Glomerular endothelial cell (primary cell): ENCODE measurements at regions not wholly inside any gene's neighbourhood (a gene's known extent, or its start where the extent isn't known, plus 50 kb on each side); places are given as distances from the start of the nearest gene placed in this dataset.

Experiments
- DNase-seq: peaks from one replicate; pipeline ENCODE4 v3.0.0-alpha.2; 2011; ENCODE audit warnings: low read depth, low spot score; ENCODE audit errors: extremely low read depth

DNA sequence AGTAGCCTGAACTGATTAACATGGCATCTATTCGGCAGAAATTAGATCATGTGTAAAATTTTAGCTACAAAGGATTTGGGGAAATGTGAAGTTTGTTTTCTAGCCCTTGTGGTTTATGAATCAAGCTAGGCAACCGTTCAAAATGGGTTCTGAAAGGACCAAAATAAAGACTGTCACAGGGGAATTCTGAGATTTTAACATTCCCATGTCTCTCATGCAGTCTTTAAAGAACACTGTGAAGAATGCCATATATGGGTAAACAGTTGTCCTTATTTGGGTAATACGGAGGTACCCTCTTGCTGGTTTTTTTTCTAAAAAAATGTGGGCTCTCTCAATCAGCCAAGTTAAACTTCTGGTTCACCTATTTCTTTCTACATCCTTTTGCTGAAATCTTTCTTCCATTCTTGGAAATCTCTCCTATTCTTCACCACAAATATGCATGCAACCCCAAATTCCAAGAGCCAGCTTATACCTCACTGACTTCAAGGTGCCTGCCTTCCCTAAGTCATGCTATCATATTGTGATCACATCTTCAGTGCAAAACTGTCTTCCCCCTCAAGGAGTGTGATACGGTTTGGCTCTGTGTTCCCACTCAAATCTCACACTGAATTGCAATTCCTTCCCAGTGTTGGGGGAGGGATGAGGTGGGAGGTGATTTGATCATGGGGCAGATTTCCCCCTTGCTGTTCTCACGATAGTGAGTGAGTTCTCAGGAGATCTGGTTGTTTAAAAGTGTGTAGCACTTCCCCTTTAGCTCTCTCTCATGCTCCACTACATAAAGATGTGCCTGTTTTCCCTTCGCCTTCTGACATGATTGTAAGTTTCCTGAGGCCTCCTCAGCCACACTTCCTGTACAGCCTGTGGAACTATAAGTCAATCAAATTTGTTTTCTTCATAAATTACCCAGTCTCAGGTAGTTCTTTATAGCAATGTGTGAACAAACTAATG lies 308.7 kb downstream of the TTLL7 start:
- DNase-seq: no peak

- DNase-seq: no peak
These were observed 316.8 kb downstream of the TTLL7 start for GRCh38 chr1:83682132-83682531.

GRCh38 chr1:83676106-83676505 lies 322.8 kb downstream of the TTLL7 start:
- no peak for DNase-seq

GRCh38 chr1:83673312-83673711 lies 325.6 kb downstream of the TTLL7 start:
- no peak for DNase-seq

DNA sequence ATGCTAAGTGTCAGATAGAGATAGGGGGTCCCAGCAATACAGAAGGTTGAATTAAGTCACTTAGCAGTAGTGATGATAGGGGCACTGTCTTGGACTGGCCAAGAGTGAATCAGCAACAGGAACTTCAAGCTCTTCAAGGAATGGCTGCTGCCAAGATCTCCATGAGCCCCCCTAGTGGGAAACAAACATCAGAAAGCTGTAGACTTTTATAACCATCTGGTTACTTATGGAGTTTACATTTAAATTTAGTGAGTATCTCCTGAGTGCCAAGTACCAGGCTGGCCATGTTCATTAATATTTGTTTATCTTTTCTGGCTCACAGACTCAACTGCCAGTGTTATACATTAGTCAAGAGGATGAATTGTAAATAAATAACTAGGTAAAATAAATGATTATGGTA lies 327.3 kb downstream of the TTLL7 start:
- no peak for DNase-seq

DNA sequence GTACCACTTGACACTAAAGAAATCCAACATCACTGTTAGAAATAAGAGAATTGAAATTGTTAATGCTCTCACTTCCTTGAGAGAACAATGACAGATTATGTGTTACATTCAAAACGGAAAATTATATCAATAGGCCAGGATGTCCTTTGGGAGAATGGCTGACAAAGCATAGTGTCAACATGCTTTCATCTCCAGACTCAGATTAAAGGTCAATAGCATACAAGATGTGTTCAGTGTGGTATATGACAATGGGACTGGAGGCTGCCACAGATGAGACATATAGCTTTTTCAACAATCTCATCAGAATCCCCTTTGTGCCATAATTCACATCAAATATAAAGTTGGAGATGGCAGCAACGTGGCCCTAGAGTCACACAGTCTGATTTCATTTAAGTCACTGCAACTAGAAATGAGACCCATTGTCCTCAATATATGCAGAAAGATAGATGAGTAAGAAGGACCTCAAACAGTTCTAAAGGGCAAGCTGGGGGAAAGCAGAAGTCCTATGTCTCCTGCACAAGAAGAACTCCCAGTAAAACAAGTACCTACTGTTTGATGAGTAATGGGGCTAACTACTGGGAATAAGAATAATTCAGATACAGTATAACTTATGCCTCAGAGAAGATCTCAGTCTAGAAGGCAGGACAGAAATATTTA lies 327.9 kb downstream of the TTLL7 start:
- no peak for DNase-seq

- no peak for DNase-seq
These were observed 357.0 kb downstream of the TTLL7 start for GRCh38 chr1:83641796-83642443.

GRCh38 chr1:83641206-83641658 lies 357.7 kb downstream of the TTLL7 start:
- no peak for DNase-seq

DNA sequence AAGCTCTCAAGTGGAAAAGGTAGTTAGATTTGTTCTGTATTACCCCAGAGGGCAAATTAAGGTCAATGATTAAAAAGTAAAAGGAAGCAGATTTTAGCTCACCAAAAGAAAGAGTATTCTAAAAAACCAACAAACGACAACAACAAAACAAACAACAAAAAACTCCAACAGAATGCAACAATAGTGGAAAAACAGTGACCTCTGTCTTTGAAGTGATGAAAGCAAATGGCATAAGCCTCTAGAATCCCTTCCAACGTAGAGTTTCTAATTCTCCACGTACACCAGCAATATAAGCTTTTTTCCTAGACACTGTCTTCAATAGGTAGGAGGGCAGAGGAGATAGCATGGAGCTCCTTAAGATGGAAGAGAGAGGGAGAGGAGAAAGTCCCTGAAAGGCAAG lies 359.1 kb downstream of the TTLL7 start:
- no peak for DNase-seq

DNA sequence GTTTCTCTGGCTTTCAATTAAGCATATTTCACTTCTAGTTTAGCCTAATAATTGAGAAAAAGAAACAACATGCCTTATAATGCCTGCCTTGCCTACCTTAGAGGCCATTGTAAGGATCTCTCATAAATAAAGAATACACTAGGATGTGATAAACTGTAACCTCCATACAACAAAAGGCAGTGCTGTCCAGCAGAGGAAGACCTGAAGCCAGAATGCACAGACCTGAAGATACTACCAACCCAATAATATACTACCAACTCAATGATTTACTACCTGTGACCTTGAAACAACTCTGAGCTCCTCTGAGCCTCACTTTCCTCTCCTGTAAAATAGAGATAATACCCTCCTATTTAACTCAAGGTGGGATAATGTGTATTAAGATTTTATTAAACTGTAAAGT lies 361.3 kb downstream of the TTLL7 start:
- DNase-seq: no peak

DNA sequence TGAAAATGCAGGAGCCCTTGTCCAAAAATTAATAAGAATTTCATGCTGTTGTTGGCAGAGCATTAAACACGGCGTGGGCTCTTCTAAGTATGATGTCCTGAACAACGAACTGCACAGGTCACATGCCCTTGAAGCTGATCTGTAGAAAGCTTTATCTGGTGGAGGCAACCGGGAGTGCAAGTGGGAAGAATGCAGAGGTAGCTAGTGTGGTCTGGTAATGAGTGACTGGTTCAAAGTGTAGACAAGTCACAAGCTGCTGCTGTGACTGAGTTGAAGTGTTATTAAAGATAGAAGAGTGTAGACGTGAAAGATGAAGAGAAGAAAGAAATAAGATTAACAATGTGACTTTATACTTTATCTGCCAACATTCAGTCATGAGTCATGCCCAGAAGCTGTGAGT lies 361.9 kb downstream of the TTLL7 start:
- DNase-seq: no peak

GRCh38 chr1:83632906-83633305 lies 366.0 kb downstream of the TTLL7 start:
- DNase-seq: no peak

GRCh38 chr1:83631851-83632250 lies 367.1 kb downstream of the TTLL7 start:
- DNase-seq: no peak

- DNase-seq: no peak
These were observed 371.9 kb downstream of the TTLL7 start for GRCh38 chr1:83627045-83627444.

DNA sequence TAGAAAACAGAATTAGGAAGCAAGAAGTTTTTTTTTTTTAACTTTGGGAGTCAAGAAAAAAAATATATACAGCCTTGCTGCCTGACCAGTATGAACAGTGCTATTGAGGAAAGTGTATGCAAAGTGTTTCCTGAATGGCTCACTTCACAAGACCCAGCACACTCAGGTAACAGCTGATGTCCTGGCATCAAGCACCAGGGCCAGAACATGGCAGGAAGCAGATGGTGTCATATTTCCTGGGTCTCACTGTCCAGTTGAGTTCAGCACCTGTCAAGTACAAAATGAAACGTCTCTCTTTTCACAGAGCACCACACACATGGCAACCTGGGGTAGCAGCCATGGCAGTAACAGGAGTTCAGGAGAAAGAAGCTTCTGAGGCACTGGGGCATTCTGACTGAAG lies 372.3 kb downstream of the TTLL7 start:
- no peak for DNase-seq

DNA sequence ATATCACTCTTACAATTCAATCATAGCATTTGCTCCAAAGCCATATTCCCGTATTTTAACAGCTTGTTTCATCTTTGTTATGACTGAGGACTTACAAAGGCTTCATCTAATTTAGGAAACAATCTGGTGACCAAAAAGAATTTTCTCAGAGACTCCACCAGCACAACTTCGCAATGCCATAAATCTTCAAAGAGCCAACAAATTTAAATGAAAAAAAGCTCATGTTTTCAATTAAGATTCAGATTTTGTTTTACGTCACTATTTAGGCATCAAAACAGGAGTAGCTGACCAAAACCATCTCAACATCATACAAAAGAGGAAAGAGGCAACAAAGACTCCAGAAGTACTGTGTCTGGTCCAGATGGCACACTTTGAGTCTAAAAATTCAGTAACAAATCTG lies 373.3 kb downstream of the TTLL7 start:
- no peak for DNase-seq

DNA sequence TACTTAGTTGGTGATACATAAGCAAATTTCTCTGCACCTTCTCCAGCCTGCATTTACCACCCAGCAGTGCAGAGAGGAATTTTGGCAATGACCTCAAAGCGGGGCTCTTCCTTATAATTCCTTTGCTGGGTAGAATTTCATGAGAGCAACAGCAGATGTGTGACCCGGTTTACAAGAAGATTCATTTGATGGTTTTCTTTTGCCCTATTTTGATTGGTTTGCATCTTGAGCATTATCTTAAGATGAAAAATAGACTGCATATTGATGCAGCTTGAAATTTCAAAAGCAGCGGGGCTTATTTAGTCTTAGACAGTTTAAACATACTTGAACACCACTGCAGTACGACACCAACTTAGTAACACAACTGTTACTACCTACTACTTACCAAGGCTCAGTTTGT lies 378.9 kb downstream of the TTLL7 start:
- no peak for DNase-seq

DNA sequence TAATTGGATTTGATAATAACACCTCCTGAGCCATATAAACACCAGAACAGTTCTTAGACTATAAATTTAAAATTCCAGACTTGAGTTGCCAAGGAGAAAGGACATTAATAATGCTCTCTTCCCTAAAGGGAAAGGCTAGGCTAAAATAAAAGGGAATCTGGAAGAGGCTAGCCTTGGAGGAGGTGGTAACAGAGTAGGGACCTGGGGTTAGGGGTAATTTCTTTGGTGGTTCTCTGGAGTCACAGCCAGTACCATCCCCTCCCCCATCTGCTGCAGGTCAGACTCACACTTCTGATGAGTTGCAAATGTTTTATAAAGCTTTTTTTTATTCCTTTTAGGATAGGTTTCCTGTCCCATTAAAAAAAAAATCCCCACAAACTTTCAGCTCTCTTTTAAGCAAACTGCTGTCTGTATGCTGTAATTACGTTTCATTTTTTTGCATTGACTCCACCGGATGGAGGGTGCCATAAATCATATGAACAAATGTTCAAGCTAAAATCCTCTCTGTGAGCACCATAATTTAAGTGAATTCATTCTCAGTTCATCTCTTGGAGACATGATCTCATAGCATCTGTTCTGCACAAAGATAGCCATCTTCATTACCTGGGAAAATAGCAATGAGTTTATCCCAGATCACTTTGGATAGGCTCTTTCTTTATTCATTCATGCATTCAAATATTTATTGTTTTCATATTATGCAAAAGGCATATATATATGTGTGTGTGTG lies 379.6 kb downstream of the TTLL7 start:
- no peak for DNase-seq

GRCh38 chr1:83617883-83618282 lies 381.0 kb downstream of the TTLL7 start:
- no peak for DNase-seq

- DNase-seq: no peak
These were observed 383.6 kb downstream of the TTLL7 start for GRCh38 chr1:83615370-83615769.

DNA sequence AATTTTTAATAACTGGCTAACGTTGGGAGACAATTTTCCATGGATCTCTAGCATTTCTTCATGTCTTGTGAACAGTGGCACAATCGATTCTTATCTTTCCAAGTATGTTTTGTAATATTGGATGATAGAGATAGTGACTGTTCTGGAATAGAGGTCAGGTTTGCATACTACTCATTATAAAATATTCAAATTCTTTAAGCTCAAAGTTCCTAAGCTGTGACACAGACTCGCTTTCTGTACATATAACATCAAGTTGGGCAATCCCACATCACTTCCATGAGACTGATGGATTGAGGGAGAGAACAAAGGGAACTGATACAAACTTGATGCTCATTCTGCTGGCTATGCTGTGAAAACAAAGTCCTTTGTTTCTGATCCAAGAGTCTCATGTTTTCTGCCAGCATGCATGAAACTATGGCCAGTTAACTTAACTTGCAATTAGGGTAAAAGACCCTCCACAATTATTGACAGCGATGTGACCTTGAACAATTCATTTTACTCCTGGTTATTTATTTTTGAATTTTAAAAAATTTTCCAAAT lies 392.4 kb downstream of the TTLL7 start:
- no peak for DNase-seq
